Stimulated activated CD8-positive, alpha-beta memory T cell treated with anti-CD3 and anti-CD28 coated beads, Interleukin-2, amount 100 ng/mL, for 1 hour (primary cell): ENCODE measurements at regions not wholly inside any gene's neighbourhood (a gene's known extent, or its start where the extent isn't known, plus 50 kb on each side); places are given as distances from the start of the nearest gene placed in this dataset.

Source experiments
- DNase-seq, 2 donors: peaks; one replicate each; pipeline ENCODE4 v3.0.0-alpha.2; 2020; ENCODE audit warnings: low read depth in 2 of 2

DNA sequence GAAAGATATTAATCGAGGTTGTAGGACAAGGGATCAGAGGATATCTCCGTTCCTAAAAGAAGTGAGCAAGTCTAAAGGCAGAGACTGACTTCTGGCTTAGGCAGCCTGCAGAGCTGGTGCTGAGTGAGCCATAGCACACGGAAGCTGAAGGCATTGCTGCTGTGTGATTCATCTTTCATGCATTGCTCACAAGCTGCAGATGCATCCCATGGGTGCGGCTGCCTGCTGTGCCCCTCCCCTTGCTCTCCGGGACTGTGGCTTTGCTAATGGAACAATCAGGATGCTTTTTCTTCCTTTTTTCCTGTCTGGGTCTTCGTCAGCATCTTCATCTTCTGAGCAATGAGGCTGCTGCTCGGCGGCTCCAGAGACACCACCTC, 341.4 kb downstream of the DIRAS2 start:
- no peak for DNase-seq

GRCh38 chr9:90303655-90304054, 339.0 kb downstream of the DIRAS2 start:
- DNase-seq = no peak

DNA sequence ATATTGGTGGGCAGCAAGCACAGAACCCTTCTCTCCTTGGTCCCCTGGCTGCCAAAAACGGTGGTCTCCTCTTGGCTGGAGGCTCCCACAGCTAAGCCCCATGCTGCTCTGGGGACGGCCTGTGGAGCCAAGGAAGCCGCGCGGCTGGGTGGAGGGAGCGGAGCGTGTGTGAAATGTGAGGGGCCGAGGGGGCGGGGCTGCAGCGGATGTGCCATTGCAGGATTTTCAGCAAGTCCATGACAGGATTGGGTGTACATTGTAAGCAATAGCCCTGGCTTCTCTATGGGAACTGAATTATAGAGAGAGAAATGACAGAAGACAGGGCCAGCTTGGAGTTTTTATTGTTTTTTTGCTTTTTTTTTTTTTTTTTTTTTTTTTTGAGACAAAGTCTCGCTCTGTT, 336.5 kb downstream of the DIRAS2 start:
- DNase-seq = no peak

DNA sequence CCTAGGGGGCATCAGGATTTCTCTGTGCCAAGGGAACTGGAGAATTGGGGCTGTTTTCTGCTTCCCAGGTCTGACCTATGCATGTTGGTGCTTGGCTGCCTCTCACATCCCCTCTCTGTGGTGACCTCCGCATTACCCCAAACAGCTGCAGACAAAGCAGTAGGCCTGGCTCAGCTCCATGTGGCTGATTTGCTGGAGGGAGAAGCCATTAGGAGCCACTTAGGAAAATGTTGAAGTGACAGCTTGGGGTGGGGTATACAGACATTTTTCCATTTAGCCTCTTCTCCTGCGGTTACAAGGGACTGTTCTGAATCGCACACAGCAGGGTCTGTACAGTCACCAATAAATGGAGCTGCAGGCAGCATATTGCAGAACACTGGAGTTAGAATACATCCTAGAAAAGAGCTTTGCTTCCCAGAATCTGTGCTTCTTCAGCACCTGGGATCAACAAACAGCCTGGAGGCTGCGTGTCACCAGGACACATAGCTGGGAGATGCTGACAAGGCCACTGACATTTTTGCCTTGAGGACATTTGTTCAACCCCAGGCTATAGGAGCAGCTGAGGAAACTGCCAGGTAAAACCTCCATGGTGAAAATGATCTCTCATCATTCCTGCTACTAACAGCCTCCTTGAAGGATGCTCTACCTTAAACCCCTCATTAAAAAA, 335.3 kb downstream of the DIRAS2 start:
- DNase-seq = no peak

DNA sequence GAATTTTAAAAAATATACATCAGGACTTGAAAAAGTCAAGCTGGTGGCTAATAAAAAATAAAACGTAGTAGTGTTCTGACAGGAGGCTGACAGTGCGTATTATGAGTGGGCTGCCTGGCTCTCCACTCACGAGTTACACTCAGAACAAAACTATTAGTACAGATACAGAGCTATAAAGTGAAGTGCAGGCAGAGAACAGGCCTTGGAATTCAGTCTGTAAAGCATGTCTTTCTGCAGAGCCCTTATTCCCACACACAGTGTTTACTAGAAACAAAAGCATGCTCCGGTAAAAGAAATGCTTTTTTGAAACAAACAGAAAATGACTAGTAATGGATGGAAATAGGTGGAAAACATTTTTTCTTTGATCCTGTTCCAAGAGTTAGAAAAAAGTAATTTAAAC, 334.7 kb downstream of the DIRAS2 start:
- no peak for DNase-seq

- no peak for DNase-seq
Observed at GRCh38 chr9:90308691-90309090, 333.9 kb downstream of the DIRAS2 start.

DNA sequence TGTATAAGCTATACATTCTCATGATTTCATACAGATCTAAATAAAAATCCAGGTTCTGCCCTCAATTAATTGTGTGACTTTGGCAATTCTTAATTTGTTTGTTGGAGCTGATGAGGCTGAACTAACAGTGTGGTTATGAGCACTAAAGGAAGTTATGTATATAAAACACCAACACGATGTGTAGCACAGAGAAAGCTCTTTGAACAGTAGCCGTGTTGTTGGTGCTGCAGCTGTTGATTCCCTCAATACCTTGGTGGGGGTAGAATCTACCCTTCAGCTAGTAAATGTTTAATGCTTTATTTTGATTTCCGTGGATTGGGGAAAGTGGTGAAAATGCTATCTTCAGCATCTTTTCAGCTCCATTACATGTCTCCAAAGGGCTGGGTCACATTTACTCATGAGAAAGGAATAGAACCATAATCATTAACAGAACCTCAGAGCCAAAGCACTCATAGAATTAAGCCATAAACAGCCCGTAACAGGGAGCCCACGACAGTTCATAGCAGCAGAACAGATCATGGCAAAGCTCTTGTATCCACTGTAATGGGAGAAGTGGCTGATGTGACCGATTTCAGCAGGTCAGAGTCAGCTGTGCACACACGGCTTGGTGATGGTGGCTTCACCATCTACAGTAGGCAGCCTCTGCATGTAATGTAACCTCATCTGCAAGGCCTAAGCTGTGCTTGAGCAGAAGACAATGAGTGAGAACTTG, 332.7 kb downstream of the DIRAS2 start:
- no peak for DNase-seq

DNA sequence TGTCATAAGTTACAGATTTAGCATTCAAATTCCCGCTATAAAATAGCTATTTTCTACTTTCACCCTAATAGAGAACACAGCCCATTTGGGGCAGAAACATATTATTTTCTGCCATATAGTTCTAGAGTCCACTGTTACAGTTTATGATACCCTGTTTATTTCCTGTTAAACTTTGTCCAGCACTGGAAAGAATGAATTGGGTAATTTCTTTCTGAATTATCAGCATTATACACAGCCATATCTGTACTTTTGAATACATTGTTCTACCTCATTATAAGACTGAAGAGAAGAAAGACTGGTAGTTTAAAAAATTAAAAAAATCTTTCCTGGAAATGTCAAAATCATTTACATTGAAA, 332.1 kb downstream of the DIRAS2 start:
- no peak for DNase-seq

DNA sequence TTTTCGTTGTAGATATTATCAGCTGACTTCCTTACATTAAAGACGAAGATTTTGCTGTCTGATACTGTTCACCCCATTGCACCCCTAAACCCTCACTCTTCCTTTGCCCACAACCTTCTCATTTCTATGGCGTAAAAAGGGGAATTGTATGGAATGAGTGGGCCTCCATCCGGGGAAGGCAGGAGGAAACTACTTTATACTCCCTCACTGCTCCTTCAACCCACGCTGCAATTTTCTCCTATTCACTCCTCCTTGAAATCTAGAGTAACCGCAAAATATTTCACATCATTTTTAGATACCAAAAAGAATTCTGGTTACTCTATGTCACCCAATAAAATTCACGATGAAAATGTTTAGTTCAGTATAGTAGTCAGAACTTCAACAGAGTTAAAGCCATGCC, 330.8 kb downstream of the DIRAS2 start:
- DNase-seq = no peak

DNA sequence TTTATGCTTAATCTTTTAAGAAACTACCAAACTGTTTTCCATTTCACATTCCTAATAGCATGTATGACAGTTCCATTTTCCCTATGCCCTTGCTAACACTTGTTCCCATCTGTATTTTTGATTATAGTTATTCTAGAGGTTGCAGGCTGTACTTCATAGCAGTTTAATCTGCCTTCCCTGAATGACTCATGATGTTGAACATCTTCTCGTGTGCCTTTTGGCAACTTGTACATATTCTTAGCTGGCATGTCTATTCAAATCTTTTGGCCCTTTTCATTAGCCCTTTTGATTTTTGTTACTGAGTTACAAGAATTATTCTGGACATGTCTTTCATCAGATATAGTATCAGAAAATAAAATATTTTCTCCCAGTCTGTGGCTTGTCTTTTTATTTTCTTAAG, 320.3 kb downstream of the DIRAS2 start:
- no peak for DNase-seq

GRCh38 chr9:90325913-90326653, 316.5 kb downstream of the DIRAS2 start:
- DNase-seq = no peak

GRCh38 chr9:90330231-90330630, 312.4 kb downstream of the DIRAS2 start:
- no peak for DNase-seq

- no peak for DNase-seq
Observed at GRCh38 chr9:90331826-90332575, 310.6 kb downstream of the DIRAS2 start.

DNA sequence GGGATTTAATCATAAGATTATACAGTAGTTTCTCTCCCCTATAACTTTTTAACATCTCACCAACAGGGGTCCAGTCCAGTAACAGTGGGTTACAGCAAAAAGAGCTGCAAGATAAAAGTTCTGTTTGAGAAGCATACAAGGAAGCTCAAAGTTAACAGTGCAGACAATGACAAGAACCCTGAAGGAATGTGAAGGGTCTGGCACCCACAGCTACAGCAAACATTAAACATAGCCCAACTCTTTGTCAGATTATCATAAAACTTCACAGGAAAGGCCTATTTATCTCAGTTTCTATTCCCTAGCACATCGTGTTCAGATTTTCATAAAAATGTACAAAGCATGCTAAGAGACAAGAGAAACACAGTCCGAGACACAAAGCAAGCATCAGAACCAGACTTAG, 309.4 kb downstream of the DIRAS2 start:
- no peak for DNase-seq

DNA sequence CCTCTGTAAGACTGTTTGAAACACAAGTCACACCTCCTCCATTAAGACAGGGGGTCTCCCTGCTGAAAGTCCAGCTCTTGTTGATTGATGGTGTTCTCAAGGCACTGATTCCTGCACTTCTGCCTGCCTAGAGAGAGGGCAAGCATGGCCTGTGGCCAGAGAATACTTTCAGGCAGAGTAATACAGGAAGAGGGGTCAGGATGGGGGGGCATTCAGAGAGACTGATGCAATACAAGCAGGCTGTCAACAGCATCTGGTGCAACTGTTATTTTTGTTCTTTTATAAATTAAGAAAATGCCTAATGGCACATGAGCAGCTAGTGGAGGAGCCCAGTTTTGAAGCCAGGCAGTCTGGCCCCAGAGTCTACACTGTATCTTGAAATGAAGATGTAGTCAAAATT, 302.2 kb downstream of the DIRAS2 start:
- DNase-seq = no peak

- no peak for DNase-seq
Observed at GRCh38 chr9:90342607-90343006, 300.0 kb downstream of the DIRAS2 start.

- DNase-seq = no peak
Observed at GRCh38 chr9:90343366-90343765, 299.3 kb downstream of the DIRAS2 start.

GRCh38 chr9:90343991-90344390, 298.6 kb downstream of the DIRAS2 start:
- no peak for DNase-seq

DNA sequence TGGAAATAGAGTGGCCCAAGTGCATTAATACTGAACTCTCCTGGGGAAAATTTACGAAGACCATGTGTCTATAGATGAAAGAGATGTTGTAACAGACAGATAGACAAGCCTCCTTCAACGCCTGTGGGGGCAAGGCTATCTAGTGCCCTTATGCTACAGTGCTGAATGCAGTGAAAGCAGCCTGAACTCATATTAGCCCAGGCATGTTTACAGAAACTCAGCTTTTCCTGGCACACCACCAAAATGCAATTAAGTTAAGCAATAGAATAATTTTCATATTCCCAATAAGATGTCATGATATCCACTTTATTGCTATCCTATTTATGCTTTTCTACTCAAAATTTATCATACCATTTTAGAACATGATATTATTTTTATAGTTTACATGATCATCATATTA, 277.0 kb downstream of the DIRAS2 start:
- DNase-seq = no peak

DNA sequence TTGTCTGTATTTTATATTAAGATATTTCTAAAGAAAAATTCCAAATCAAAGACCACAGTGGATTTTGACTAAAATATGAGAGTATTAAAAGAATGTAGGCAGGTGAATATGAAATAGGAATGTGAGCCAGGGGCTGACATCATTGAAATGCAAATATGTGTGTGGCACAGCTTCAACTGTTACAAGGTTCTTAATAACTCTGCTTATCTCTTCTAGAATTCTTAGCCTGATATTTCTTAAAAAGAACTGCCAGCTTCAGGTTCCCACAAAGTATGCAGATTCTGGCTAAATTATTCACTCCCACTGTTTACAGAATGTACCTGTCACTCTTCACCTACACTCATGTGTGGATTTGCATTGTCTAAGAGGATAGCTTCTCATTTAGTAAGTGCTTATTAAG, 274.4 kb downstream of the DIRAS2 start:
- DNase-seq = no peak

DNA sequence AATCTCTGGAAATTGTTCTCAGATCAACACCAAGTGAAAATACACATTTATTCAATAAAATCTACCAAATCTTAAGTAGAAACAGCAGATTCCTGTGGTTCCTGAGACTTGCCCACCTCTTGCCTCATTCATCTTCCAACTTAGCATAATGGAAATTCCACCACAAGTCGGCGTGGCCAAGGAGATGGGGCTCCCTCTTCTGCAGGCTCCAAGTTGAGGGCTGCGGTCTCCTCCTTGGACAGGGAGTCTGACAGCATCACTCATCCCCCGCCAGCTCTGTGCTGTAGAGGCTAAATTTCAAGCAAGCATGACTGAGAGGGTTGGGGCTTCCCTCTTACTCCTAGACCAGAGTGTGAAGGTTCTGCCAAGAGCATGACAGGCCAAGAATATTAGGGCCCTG, 273.7 kb downstream of the DIRAS2 start:
- DNase-seq = no peak

DNA sequence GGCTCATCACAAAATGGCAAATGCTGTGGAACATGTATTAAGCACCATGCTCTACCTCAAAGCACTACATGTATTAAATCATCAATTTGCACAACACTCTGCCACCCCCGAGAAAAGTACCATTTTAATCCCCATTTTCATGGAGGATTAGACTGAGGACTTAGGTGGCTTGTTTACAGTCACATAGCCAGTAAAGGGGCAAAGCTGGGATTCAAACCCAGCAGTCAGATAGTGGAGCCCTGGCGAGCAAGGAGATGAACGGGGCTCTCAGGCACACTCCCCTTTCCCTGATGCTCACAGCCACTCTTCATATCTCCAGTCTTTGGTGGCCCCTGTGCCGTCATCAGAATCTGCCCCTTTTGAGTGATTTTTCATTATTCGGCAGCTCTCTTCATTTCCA, 262.9 kb downstream of the DIRAS2 start:
- DNase-seq = no peak

DNA sequence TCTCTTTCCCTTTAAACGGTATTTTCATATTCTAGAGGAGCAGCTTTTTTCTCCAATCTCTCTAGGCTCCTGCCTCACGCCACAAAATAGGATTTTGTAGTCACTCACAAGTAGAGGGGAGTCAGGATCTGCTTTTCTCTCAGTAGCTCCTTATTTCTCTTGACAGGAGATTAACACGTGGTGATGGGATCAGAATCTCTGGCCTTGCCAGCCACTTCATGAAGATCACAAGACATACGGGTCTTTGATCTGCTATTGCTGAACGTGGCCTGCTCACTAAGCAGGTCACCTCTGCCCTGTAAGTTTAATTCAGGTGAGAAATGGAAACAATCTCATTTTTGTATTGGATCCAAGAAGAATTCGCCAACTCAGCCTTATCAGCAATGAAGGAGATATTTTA, 257.5 kb downstream of the DIRAS2 start:
- no peak for DNase-seq
